LNCAP (cell line): ENCODE measurements at regions not wholly inside any gene's neighbourhood (a gene's known extent, or its start where the extent isn't known, plus 50 kb on each side); places are given as distances from the start of the nearest gene placed in this dataset.
A peak's percentile ranks its signal among the peaks of the same experiment; 100 is the strongest.

ENCODE experiments used
- TF ChIP-seq, protein P1 (sequence below): fragments of 450-650 bp; IDR thresholded peaks from 2 replicates; pipeline ENCODE4 v1.5.1; 2017; ENCODE audit warnings: mild to moderate bottlenecking

DNA sequence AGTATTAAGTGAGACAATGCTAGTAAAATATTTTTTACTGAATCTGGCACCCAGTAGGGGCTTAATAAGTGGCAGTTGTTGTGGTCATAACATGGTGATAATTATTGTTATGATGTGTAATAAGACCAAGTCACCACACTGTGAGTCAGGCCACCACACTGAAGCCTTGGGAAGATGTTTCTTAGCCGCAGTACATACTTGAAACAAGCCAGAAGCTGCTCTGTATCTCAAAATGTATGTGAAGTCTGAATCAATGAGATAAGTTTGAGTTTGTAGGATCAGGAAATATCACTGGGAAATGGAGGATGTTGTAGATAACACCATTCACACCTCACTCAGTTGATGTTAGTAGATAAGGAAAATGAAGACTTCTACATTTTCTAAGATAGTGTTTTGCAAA, 51.3 kb upstream of the PTPN3 start:
- TF ChIP-seq, protein P1, sequence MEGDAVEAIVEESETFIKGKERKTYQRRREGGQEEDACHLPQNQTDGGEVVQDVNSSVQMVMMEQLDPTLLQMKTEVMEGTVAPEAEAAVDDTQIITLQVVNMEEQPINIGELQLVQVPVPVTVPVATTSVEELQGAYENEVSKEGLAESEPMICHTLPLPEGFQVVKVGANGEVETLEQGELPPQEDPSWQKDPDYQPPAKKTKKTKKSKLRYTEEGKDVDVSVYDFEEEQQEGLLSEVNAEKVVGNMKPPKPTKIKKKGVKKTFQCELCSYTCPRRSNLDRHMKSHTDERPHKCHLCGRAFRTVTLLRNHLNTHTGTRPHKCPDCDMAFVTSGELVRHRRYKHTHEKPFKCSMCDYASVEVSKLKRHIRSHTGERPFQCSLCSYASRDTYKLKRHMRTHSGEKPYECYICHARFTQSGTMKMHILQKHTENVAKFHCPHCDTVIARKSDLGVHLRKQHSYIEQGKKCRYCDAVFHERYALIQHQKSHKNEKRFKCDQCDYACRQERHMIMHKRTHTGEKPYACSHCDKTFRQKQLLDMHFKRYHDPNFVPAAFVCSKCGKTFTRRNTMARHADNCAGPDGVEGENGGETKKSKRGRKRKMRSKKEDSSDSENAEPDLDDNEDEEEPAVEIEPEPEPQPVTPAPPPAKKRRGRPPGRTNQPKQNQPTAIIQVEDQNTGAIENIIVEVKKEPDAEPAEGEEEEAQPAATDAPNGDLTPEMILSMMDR: no peak

DNA sequence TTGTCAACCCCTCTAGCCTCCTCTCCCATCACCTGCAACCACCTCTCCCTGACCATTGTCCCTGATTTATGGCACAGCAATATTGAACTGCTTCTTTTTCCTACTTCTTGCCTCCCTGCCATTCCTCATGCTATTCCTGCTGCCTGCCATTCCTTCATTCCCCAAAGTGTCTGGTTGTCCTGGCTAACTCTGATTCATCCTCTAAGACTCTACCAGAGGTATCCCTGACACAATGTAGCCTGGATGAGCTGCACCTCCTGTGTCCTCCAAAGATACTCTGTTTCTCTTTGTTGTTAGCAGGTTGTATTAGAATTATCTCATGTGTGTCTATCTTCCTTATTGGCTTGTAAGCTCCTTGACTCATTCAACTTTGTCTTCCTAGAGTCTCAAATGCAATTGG, 53.5 kb upstream of the PTPN3 start:
- TF ChIP-seq, protein P1: no peak

DNA sequence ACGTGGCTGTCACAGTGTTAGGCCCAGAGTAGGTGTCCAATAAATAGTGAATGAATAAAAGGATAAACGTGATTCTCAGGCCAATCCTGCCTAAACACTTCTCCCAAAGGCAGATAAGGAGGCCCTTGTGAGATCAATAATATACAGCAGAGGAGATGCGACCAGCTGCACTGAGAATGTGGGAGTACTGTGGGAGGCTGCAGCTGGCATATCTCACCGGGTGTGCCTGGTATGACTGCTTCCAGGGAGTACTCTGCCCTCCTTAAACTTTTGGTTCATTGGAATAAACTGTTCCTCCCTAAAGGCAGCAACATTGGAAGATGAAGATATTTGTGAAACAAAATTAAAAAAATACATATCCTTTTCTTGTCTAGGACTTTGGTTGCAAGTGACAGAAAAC, 57.1 kb upstream of the PTPN3 start:
- TF ChIP-seq, protein P1: no peak

DNA sequence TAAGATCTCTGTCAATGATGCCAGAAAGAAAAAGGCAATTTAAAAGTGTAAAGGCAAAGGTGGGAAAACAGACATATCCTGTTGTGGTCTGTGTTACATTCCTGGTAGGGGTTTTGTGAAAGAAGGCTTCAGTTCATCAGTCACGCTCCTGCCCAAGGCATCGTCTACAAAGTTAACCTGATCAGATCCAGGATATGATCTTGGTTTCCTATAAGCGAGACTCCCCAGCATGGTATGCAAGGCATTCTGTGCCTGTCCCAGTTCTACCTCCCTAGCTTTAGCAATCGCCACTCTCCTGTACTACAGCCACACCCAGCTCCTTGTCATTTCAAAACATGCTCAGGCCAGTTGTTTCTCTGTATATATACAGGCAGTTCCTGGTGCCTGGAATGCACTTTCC, 58.0 kb upstream of the PTPN3 start:
- TF ChIP-seq, protein P1: no peak

DNA sequence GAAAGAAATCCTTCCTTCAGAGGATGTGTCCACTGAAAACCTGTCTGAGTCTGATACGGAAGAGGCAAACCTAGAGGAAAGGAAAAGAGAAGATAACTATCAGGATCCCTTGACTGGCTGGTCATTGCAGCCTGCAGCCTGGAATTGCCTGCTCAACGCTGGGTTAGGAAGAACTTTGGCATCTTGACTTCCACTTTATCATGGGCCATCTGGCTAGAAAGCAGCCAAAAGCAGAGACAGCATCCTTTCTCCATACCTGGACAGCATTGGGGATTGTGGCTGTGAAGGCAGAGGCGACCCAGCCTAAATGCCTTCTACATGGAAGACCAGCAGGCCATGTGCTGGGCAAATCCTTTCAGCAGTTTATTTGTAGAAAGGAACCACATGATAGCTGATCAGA, 58.7 kb upstream of the PTPN3 start:
- TF ChIP-seq, protein P1: no peak

DNA sequence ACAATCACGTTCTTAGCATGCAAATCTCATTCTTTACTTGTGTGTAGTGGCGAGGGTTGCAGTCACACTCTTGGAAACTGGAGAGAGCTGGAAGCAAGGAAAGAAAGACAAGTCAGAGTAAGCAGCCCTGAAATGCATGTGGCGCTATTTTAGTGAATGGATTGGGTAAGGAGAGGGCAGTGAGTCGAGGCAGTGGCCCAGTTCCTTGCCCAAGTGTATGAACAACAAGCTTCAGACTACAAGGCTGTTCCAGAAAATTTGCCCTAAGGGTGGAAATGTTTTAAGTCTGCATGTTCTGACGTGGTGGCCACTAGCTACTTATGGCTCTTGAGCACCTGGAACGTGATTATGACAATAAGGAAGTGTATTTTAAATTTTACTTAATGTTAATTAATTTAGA, 59.4 kb upstream of the PTPN3 start:
- TF ChIP-seq, protein P1: no peak

DNA sequence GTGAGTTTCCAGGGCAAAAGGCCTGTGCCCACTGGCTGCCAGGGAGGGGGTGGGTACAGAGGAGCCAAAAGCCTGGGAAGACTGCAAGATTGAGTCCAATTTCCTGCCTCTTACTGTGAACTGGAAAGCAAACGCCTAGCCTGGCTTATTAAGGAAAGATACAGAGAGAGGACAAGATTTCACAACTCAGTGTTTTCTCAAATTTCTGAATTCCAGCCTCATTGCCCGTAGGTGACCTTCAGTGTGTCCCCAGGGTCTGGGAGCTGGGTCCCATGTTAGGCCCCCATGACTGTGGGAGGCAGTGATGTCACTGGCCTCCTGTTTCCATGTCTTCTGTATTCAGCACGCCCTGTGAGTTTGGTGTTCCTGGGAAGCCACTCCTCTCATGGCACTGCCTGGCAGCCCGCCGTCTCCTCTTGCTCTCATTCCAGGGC, 60.6 kb upstream of the PTPN3 start:
- TF ChIP-seq, protein P1: no peak

DNA sequence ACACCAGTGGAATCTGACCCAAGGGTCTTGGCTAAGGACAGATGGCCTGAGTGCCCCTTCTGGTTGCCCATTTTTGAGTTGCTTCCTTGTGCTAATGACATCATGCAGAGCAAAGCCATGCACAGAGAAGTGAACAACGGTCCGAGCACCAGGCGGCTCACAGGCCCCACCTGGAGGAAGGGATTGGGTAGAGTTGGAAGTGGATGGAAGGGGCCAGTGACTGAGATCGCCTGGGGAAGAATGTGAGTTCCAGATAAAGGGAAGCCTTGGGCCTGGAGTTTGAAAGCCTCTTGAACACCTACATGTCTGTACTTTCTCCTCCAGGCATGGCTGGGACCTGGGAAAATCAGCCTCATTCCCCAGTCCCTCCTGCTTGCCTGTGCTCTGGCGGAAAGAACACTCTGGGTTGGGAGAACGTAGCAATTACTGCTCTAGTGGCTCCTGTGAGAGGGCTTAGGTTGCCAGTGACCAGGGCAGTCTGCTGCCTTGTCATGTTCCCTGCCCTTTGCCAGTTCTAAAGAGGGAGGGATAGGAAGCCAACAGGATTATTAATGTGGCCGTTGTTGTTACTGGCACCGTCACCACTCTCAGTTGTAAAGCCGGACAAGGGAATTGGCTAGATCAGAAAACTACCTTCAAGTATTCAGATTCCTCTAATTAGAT, 62.5 kb upstream of the PTPN3 start:
- TF ChIP-seq, protein P1: peak; percentile 14; the same call in 1 of the 2 replicates
